Gastroesophageal sphincter (tissue), 4 donors: ENCODE measurements at regions not wholly inside any gene's neighbourhood (a gene's known extent, or its start where the extent isn't known, plus 50 kb on each side); places are given as distances from the start of the nearest gene placed in this dataset.

ENCODE experiments used
- ATAC-seq: fragments of 150-250 bp; one replicate; pipeline ENCODE4 v1.9.1; 2016; ENCODE audit warnings: mild to moderate bottlenecking, moderate library complexity
- H3K27ac ChIP-seq, 4 donors: fragments of 200-600 bp; sonication (generic) in 3 of 4; 1 replicate in 3 of 4; 2 replicates in 1 of 4; pipeline ENCODE4 v1.5.1; 2016 to 2019
- H3K27me3 ChIP-seq: fragments of 200-600 bp; sonication (generic); one replicate; pipeline ENCODE4 v1.5.1; 2019
- H3K36me3 ChIP-seq, 2 donors: fragments of 200-600 bp; sonication (generic); one replicate each; pipeline ENCODE4 v1.5.1; 2019; ENCODE audit warnings: control low read depth in 1 of 2
- H3K4me1 ChIP-seq, 3 donors: fragments of 200-600 bp; sonication (generic); 1 replicate in 2 of 3; 2 replicates in 1 of 3; pipeline ENCODE4 v1.5.1; 2016 to 2019; ENCODE audit warnings: control low read depth in 2 of 3
- H3K4me3 ChIP-seq, 2 donors: fragments of 200-600 bp; sonication (generic); one replicate each; pipeline ENCODE4 v1.5.1; 2019; ENCODE audit warnings: mild to moderate bottlenecking in 1 of 2, moderate library complexity in 1 of 2
- H3K9me3 ChIP-seq, 3 donors: fragments of 200-600 bp; sonication (generic); one replicate each; pipeline ENCODE4 v1.5.1; 2017 to 2019; ENCODE audit warnings: control low read depth in 2 of 3
- CTCF ChIP-seq, 4 experiments: fragments of 200-600 bp in 2 of 4; fragments of 450-650 bp in 2 of 4; sonication (generic) in 1 of 4; IDR thresholded peaks; one replicate each; pipeline ENCODE4 v1.5.1; 2017 to 2019; ENCODE audit warnings: antibody characterized with exemption in 4 of 4, mild to moderate bottlenecking in 2 of 4, moderate library complexity in 2 of 4
- EP300 ChIP-seq: sonication (generic); formaldehyde crosslinking; IDR thresholded peaks from one replicate; pipeline ENCODE4 v1.6.1; 2017; ENCODE audit warnings: antibody characterized with exemption, mild to moderate bottlenecking
- POLR2A ChIP-seq, 2 donors: fragments of 450-650 bp; IDR thresholded peaks; one replicate each; pipeline ENCODE4 v1.6.1; 2017; ENCODE audit warnings: antibody characterized with exemption in 2 of 2, mild to moderate bottlenecking in 2 of 2, moderate library complexity in 1 of 2
- POLR2AphosphoS5 ChIP-seq: sonication (generic); formaldehyde crosslinking; IDR thresholded peaks from one replicate; pipeline ENCODE4 v1.6.1; 2017; ENCODE audit warnings: antibody characterized with exemption
- WGBS, 2 donors: methylation state at CpG; one replicate each; pipeline ENCODE4 v1.1.5; 2018; ENCODE audit warnings: low coverage in 1 of 2; 5-methylcytosine and 5-hydroxymethylcytosine counted together

- H3K36me3 ChIP-seq = no peaks in the 10 kb centered on the region
- ATAC-seq = no peak
- no peaks in the 10 kb centered on the region for H3K9me3 ChIP-seq
- H3K4me1 ChIP-seq = no peaks in the 10 kb centered on the region
- H3K27ac ChIP-seq = no peak overlapping the region
- WGBS, 2 donors = 43 to 58% methylated on average over 3 of the region's 3 CpGs
- H3K27me3 ChIP-seq = no peaks in the 10 kb centered on the region
- TF ChIP-seq POLR2A (IDR thresholded peaks at IDR 0.05) (no peak), POLR2AphosphoS5 (no peak), EP300 (no peak), CTCF (IDR thresholded peaks at IDR 0.05) (no peak)
- no peak overlapping the region for H3K4me3 ChIP-seq
Measured at GRCh38 chr13:71218960-71219359, 648.0 kb downstream of the DACH1 start.

GRCh38 chr13:71217827-71218226 lies 649.2 kb downstream of the DACH1 start:
- ATAC-seq = no peak

GRCh38 chr13:71214821-71215220 lies 652.2 kb downstream of the DACH1 start:
- no peaks in the 10 kb centered on the region for H3K9me3 ChIP-seq
- no peaks in the 10 kb centered on the region for H3K36me3 ChIP-seq
- TF ChIP-seq EP300 (no peak), POLR2A (IDR thresholded peaks at IDR 0.05) (no peak), POLR2AphosphoS5 (no peak), CTCF (IDR thresholded peaks at IDR 0.05) (no peak)
- WGBS, 2 donors = 80 to 91% methylated on average over 4 of the region's 4 CpGs
- H3K27ac ChIP-seq = no peak overlapping the region
- no peak overlapping the region for H3K4me3 ChIP-seq
- no peaks in the 10 kb centered on the region for H3K4me1 ChIP-seq
- no peaks in the 10 kb centered on the region for H3K27me3 ChIP-seq
- ATAC-seq = no peak

More at GRCh38 chr13:71217827-71218226, 649.2 kb downstream of the DACH1 start:
- Histone ChIP-seq H3K4me1 (no peaks in the 10 kb centered on the region), H3K27ac (no peak overlapping the region), H3K36me3 (no peaks in the 10 kb centered on the region), H3K9me3 (no peaks in the 10 kb centered on the region), H3K27me3 (no peaks in the 10 kb centered on the region), H3K4me3 (no peak overlapping the region)
- TF ChIP-seq POLR2A (IDR thresholded peaks at IDR 0.05) = no peak
- no peak for TF ChIP-seq POLR2AphosphoS5
- TF ChIP-seq CTCF (IDR thresholded peaks at IDR 0.05) = no peak
- WGBS, 2 donors = 86 to 90% methylated on average over 3 of the region's 3 CpGs

- whole genome bisulfite sequencing, 2 donors = 73 to 78% methylated on average over 3 of the region's 3 CpGs
- no peaks in the 10 kb centered on the region for H3K27me3 ChIP-seq
- no peak overlapping the region for H3K4me3 ChIP-seq
- no peak for TF ChIP-seq POLR2A (IDR thresholded peaks at IDR 0.05)
- TF ChIP-seq EP300 = no peak
- TF ChIP-seq CTCF (IDR thresholded peaks at IDR 0.05) = no peak
- no peak for TF ChIP-seq POLR2AphosphoS5
- no peak for ATAC-seq
- H3K36me3 ChIP-seq = no peaks in the 10 kb centered on the region
- no peak overlapping the region for H3K27ac ChIP-seq
- H3K4me1 ChIP-seq = no peaks in the 10 kb centered on the region
- H3K9me3 ChIP-seq = no peaks in the 10 kb centered on the region
Measured at GRCh38 chr13:71214357-71214756, 652.6 kb downstream of the DACH1 start.

GRCh38 chr13:71213252-71213821 lies 653.7 kb downstream of the DACH1 start:
- WGBS, 2 donors = 57 to 85% methylated on average over 2 of the region's 2 CpGs
- ATAC-seq = no peak
- Histone ChIP-seq H3K27me3 (no peaks in the 10 kb centered on the region), H3K36me3 (no peaks in the 10 kb centered on the region), H3K9me3 (no peaks in the 10 kb centered on the region), H3K4me3 (no peak overlapping the region), H3K27ac (no peak overlapping the region), H3K4me1 (no peaks in the 10 kb centered on the region)
- TF ChIP-seq POLR2AphosphoS5 (no peak), EP300 (no peak), CTCF (IDR thresholded peaks at IDR 0.05) (no peak), POLR2A (IDR thresholded peaks at IDR 0.05) (no peak)
